ENCODE measurements at regions not wholly inside any gene's neighbourhood (a gene's known extent, or its start where the extent isn't known, plus 50 kb on each side); places are given as distances from the start of the nearest gene placed in this dataset.

DNA sequence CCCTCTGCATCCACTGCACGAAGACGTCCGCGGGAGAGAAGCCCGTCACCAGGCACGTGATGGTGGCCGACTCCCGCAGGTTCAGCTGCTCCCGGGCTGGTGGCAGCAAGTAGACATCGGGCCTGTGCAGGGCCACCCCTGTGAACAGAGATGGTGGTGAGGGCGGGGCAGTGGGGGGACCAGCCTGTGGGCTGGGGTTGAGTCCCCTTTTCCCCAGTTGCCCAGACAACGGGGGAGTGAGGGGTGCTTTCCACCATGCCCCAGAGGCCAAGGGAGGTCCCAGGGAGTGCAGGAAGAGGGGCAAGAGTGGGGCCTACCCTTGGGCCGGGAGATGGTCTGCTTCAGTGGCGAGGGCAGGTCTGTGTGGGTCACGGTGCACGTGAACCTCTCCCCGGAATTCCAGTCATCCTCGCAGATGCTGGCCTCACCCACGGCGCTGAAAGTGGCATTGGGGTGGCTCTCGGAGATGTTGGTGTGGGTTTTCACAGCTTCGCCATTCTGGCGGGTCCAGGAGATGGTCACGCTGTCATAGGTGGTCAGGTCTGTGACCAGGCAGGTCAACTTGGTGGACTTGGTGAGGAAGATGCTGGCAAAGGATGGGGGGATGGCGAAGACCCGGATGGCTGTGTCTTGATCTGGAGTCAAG is 328.3 kb downstream of the TMEM121 start:
- TF ChIP-seq, protein P1, sequence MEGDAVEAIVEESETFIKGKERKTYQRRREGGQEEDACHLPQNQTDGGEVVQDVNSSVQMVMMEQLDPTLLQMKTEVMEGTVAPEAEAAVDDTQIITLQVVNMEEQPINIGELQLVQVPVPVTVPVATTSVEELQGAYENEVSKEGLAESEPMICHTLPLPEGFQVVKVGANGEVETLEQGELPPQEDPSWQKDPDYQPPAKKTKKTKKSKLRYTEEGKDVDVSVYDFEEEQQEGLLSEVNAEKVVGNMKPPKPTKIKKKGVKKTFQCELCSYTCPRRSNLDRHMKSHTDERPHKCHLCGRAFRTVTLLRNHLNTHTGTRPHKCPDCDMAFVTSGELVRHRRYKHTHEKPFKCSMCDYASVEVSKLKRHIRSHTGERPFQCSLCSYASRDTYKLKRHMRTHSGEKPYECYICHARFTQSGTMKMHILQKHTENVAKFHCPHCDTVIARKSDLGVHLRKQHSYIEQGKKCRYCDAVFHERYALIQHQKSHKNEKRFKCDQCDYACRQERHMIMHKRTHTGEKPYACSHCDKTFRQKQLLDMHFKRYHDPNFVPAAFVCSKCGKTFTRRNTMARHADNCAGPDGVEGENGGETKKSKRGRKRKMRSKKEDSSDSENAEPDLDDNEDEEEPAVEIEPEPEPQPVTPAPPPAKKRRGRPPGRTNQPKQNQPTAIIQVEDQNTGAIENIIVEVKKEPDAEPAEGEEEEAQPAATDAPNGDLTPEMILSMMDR (IDR thresholded peaks at IDR 0.05) = no peak
- TF ChIP-seq POLR2A (IDR thresholded peaks at IDR 0.05) = no peak

All from testis (tissue), 2 donors.